Activated CD4-positive, CD25-positive, alpha-beta regulatory T cell treated with anti-CD3 and anti-CD28 coated beads, Interleukin-2, amount 50 U/mL, for 72 hours (primary cell): ENCODE measurements at regions not wholly inside any gene's neighbourhood (a gene's known extent, or its start where the extent isn't known, plus 50 kb on each side); places are given as distances from the start of the nearest gene placed in this dataset.

Experiments used
- DNase-seq: peaks from one replicate; pipeline ENCODE4 v3.0.0; 2021

DNA sequence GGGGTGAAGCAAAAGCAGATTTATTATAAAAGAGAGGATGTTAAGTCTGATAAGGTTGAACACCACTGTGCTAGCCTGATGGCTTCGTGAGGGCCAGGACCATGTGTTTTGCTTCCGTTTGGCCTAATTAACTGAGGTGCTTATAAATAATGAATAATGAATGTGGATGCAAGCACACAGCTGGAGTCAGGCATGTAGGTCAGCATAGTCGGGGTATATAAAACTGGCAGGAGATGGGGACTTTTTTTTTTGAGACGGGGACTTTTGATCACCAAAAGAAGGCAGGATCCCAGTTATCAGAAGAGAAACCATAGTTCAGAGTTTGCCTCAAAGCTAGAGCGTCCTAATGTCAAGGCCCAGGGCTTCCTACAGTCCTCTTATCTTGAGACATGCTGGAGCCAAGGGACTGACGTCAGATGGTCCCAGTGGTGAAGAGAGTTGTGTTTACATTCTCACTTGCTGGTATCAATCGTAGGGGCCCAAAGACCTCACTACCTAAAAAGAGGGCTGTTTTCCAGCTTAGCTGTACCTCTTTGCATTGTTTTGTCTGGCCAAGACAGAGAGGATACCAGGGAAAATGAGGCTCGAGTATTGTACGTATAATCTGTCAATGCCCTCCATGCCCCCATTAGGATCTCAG is 50.4 kb downstream of the RTL9 start:
- DNase-seq = no peak

DNA sequence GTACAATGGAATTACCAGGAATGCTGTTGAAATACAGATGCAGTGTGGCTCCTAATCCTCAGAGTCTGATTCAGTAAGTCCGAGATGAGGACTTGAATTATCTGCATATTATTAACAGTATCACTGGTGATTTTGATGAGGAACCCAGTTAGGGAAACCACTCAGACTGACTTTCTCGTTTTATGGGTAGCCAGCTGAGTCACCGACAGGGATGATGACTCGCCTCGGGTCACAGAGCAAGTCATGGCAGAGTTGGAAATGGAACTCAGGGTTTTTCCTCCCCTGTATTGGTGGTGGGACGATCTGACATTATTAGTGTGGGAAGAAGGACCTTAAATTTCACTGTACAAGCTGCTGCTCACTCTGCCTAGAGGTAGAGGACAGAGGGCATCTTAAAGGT is 51.3 kb downstream of the RTL9 start:
- DNase-seq = no peak

DNA sequence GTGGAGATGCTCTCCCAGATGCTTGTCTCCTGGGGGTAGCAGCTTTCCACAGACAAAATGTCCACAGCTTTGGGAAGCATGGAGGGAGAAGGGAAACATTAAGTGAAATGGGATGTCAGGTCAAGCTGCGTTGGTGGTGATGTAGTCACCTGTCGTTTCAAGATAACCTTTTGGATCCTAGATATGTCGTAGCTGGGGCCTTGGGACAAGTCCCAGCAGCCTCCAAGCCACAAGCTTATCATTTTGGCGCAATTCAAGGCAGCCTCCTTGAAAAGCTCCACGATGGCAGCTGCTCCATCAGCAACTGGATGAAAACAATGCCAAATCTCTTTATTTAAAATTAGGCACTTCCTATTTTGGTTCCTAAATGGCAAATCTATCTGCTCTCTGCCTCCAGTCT is 52.0 kb downstream of the RTL9 start:
- no peak for DNase-seq

DNA sequence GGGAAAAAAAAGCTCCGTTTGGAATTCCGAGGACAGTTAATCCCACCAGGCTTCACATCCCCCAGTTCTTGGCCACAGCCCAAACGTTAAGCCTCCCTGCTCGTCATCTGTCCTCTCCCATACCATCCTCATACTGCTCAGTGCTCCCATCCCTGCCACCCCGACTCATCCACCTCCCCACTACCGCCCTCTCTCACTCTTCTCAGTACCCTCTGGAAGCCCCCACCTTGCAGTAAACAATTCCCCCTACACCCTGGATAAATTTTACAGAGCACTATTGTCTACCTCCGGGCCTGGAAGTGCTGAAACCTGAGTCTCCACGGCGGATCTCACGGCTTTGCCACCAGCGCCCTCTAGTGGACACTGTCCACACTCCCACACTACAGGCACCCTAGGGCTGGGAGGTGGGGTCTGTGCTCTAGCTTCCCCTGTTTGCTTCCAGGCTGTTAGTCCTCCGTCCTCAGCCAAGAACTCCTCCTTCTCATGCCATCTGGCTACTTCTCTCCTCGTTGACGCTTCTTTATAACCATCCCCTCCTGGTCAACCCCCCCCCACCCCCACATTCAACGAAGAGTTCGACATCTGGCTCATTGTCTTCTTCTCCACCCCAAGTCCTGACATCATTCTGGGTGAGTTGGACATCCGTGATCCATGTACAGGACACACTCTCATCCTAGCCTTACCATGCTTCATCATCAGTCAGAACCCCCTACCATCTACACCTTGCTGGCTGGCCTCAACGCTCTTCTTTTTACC is 54.5 kb downstream of the RTL9 start:
- peak; percentile 73 for DNase-seq

DNA sequence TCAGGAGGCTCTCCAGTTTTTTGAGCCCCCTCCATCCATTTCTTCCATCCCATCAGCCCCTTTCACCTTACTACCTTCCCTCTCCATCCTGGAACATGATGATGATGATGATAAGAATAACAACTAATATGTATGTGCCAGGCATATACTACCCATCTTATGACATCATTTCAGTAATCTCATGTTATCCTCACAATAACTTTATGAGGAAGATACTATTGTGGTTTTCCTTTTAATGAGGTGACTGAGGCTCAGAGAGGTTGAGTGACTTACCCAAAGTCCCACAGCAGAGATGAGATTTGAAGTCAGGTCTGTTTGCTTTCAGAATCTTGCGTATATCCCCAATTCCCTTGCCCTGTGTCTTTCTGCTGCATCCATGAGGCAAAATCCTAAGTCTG is 55.1 kb downstream of the RTL9 start:
- no peak for DNase-seq

DNA sequence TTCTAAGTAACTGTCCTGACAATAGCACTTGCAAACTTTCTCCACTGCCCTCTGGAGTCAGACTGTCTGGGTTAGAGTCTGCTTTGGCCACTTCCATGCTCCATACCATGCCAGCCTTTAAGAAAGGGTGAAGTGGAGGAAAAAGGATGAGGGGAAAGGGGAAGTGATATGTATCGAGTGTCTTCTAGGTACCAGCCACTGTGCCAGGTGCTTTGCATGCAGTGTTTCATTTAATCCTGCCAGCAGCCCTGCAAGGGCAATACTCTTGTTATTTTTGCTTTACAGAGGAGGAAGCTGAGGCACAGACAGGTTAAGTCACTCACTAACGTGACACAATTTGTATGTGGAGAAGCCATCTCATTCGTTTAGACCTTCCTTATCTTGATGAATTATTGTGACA is 55.6 kb downstream of the RTL9 start:
- no peak for DNase-seq

DNA sequence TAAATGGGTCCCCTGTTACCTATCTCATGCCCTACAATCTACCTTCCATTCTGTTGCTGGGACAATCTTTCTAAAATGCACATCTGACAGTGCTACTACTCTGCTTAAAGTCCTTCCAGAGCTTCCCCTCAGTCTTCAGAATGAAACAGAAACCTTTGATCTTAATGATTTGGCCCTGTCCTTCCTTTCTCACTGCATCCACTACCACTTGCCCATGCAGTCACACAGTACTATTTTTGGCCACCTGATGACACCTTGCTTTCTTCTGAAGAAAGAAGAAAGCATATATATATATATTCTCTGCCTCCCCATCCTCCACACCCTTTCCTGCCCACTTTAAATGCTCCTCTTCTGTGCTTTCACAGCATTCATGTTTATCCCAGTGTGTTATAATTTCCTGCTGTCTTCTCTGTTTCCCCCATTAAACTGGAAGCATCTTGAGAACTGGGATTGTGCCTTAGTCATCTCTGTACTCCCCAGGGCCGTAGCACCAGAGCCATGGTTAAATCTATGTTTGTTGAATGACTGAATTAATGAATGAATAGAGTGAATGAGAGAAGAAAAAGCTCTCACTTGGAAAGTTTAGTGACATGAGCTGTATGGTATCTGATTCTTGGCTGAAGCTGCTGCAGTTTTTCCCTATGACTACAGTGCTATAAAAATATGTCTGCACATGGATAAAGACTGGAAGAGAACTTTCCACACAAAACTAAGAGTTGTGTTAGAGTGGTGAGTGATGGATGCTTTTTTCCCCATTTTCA is 56.2 kb downstream of the RTL9 start:
- DNase-seq = no peak

DNA sequence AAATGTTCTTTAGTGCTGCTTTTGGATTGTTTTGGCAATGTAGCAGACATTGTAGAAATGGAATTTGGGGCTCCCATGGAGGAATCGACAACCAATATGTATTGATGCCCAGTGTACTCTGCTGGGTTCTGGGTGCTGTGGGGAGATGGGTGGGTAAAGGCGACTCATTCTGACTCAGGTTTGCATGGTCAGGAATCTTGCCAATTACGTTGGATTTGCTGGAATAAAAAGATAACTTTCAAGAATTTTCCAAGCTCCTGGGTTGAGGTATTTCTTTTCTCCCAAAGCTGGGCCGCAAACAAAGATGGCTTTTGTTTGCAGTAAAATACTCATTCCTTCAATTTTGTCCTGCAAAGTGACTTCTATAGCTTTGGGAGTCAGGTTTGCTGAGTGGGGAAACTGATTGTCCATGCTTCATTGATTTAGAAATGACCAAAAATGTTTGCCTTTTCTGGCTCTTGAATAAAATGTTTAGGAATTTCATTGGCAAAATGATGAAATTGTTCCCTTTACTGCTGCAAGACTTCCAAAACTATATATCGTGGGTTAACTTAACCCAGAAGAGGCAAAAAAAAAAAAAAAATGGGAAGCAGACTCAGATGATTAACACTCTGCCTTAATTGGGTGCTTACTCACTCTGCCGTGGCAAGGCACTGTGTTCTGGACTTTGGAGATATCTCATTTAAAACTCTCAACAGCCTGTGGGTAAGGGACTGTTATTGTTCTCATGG is 57.0 kb downstream of the RTL9 start:
- no peak for DNase-seq

DNA sequence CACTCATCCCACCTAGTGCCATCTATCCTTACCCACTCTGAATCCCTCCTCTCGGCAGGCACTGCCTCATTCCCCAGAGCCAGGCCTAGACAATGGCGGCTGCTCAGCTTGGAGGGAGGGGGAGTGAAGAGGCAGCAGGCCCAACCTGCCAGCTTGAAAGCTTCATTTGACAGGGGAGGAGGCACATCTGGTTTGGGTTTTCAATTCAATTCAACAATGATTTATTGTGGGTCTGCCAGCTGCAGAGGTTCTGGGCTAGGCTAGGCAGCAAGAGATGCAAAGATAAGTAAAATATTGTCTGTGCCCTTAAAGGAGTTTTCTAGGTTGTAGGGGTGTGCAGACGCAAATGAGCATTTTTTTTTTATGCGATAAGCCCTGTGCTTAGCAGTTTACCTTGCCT is 58.5 kb downstream of the RTL9 start:
- DNase-seq = no peak

DNA sequence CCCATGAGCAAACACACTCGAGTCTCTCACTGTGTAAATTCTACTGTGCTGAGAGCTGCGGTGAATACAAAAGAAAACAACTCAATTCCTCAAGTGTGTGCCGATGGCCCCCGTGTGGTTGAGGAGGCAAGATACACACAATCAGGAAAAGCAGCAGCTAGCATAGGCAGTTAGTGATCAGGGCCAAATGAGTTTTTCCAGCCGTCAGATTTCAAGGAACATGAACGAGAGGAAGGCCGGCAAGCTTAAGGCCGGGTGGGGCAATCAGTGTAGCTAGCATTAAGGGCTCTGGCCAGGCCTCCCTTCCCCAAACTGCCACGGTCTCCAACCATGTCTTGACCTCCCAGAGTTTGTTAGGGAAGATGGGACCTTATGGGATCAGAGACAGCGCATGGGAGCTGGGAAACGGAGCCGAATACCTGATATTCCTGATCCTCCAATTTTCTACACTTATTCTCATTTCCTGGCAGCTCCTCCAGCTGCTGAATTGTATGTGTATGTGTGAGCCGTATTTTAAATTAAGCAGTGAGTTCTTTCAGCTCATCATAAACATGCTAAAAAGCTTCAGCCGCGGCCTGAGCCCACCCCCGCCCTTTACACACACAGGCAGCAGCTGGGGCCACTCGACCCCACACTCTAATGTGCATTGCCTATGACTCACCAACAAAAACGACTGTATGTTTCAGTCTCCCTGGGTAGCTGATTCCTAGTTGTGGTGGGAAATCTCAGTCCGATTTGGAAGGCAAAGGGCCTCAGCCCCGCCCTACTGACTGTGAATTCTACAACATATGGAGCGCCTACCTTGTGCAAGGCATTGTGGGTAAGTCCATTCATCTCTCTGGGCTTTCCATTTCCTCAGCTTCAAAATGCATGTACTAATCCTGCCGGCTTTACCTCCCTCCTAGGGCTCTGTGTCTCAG is 59.9 kb downstream of the RTL9 start:
- no peak for DNase-seq

DNA sequence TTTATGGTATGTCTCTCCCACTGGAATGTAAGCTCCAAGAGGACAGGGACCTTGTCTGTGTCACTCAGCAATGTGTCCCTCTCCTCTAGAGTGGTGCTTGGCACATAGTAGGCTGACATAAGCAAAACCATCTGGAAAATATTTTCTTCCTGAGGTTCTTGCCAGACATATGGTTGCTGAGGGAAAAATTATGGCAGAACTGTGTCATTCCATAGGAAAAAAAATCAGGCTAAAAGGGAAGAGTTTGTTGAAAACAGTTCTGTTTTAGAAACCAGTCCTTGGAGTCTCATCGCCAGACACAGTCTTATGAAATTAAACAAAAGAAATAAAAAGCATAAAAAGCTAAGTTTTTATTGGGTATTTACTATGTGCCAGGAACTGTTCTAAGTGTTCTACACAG is 60.9 kb downstream of the RTL9 start:
- DNase-seq = no peak

DNA sequence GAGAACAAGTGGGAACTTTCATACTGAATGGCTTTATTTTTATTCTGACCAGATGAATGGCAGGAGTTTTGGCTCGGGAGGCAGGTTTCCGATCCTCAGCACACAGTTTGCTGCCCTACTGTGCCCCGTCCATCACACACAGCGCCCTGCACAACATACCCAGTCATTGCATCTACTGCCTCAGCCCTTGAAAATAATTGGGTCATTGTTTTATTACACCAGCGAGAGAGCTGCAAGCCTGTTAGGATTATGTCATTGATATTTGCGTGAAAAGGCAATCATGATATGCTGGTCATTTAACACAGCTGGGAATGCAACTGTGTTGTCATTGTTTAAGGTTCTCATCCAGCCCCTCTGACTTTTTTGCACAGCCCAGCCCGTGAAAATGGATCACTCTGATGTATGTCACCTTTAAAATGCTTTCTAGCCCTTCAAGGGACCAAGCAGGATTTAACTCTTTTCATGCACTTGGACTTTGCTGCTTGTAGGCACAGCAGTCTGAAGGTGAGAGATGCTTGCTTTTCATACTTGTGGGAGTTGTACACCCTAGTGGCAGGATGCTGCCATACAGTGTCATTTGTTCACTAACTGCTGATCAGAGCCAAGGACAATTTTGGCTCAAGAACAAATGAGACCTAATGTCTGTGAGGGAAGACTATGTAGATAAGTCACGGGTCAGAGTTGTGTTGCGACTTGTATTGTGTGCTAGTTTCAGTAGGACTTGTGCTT is 62.3 kb downstream of the RTL9 start:
- DNase-seq = no peak

DNA sequence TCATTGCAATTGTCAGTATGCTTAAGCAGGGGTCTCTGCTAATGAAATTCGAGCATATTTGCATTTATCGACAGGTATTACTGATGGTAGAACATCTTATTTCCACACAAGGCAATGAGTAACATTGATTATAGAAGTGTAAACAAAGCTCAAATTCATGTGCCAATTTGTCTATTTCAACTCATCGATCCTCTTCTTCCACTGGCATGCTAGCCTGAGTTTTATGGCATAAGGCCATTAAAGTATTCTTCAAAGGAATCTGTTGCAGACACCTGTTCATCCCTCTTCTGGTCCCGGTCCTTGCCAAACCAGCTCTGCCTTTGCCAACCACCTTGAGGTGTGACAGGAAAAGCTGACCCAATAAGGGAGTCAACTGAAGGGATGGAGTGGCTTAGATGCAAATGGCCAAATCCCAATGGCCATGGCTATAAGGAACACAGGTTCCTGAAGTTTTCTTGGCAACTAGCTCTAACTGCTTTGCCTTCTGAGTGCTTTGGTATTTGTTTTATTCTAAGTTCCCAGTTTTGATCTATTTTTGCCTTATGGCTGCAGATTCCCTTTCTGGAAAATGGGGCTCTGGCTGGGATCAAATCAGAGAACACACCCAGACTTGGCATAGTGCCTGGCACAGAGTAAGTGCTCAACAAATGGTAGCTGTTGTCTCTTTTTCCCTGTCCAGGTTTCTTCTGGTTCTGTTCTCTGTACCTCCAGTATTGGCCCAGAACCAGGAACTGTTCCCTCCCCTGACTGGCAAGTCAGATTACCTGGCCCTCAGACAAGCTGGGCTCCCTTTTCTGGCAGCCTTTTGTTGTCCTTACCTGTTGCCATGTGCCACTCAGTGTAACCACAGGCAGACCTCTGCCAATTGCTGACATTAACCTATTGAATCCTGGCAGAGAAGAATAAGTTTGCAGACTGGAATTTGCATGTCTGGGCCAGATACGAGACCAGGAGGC is 63.1 kb downstream of the RTL9 start:
- no peak for DNase-seq

DNA sequence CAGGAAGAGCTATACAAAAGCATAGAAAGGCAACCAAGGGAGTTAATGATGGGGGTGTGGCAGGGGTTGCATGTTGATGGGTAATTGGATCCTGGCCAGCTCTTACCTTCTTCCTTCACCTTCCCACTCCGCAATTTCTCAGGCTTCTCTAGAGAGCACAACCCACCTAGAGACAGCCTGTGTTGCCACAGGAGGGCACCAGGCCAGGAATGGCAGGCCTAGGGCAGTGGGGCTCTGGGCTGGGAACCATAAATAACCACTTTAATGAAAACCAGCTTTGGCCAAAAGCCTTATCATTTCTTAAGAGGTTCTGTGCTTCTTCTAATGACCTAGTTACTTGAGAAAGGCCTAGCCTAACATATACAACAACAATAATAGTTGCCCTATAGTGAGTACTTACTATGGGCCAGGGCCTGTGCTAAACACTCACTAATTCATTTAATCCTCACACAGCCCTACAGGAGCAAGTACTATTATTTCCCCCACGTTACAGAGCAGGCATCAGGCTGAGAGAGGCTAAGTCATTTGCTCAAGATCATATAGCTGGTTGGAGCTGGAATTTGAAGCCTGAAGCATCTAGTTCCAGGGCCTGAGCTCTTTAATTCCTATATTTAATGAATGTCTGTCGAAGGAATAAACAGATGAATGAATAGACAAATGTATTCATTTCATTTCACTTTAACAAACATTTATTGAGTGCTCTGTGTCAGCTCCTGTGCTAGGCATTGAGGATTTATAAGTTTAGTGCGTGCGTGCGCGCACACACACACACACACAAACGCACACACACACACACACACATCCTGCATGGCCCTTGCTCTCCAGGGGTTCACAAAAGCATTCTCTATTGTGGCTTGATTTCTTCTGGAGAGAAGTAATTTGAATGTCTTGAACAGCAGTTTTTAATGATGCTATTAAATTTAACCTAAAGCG is 66.8 kb downstream of the RTL9 start:
- no peak for DNase-seq

DNA sequence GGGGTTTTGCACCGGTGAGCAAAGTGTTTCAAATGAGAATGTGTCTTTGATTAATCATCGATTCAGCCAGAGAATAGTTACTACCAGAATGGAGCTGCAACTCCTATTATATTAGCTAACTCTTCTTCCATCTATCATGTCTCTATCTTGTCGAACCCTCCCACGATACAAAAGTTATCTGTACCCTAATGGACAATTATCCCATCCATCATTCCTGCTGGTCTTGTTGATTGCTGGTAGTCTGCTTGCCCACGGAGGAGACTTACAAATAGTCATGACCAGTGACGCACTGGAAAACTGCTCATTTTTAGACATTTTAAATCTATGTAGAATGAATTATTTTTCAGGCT is 67.5 kb downstream of the RTL9 start:
- DNase-seq = no peak

DNA sequence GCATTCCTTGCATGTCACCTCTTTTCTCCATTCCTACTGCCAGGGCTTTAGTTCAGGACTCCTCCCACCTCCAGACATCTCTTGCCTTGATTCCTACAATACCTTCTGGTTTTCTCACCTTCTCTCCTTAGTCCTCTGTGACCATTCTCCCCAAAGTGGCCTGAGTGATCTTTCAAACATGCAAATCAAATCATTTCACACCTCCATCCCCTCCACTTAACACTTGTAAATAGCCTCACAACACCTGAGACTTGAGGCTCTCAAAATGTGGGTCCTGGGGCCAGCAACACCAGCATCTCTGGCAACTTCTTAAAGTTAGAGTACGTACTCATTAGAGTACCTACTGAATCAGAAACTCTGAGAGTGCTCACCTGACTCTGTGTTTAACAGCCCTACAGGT is 68.4 kb downstream of the RTL9 start:
- no peak for DNase-seq

DNA sequence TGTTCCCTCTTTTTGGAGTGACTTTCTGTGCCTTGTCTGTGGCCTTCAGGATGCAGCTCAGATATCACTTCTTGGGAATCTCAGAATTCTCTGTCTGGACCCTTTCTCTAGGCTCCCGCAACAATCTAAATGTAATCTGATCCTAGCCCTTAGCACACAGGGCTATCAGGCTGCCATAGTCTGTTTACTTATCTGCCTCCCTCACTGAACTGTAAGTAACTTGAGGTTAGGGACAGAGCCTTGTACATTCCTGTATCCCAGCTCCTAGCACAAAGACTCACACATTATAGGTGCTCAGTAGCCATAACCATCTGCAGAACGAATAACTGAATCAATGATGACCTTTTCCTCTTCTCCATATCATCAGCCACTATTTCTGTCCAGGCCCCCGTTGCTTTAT is 69.5 kb downstream of the RTL9 start:
- DNase-seq = no peak

DNA sequence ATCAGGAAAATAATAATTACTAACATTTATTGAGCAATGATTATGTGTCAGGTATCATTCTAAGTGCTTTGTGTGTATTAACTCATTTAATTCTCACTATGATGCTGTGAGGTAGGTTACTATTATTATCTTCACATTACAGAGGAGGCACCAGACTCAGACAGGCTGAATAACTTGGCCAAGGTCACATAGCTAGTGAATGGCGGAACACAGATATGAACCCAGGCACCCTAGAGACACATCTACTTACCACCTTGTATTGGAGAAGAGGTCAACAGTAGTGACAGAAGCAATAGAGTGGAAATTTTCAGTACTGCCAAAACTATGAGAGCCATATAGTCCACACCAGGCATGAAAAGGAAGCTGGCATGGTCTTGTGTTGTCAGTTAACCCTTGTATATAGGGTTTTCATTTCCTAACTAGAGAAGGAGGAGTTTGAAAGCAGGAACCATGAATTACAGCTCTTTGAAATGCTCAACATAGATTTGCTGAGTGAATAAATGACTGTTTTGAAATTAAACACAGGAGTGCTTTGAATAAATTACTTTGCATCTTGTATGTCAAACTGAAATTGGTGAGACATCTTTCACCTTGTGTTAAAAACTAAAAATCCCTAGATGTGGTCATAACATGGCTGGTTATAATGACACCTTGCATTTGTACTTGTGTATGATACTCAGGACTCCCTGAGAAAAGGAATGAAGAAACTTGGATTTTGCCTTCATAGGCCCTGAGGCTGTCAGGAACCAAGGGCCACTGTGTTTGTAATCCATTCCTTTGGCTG is 71.8 kb downstream of the RTL9 start:
- no peak for DNase-seq
